SK-N-SH treated with all-trans-retinoic acid at 6 μM for 48 hours (cell line): ENCODE measurements at regions not wholly inside any gene's neighbourhood (a gene's known extent, or its start where the extent isn't known, plus 50 kb on each side); places are given as distances from the start of the nearest gene placed in this dataset.

Source experiments
- ARNTL ChIP-seq: fragments of 450-650 bp; formaldehyde crosslinking; IDR thresholded peaks from 2 replicates; pipeline ENCODE4 v1.5.0; 2020; ENCODE audit warnings: low read depth, mild to moderate bottlenecking, moderate library complexity, borderline replicate concordance
- BACH2 ChIP-seq: fragments of 250-450 bp; sonication (Bioruptor Pico); IDR thresholded peaks from 2 replicates; pipeline ENCODE4 v1.9.0; 2021; ENCODE audit warnings: mild to moderate bottlenecking, borderline replicate concordance
- GLIS3 ChIP-seq: fragments of 250-450 bp; sonication (Bioruptor Pico); IDR thresholded peaks from 2 replicates; pipeline ENCODE4 v1.5.0; 2020; ENCODE audit warnings: mild to moderate bottlenecking, moderate library complexity
- PPARA ChIP-seq: fragments of 250-450 bp; sonication (Bioruptor Pico); IDR thresholded peaks from 2 replicates; pipeline ENCODE4 v1.5.0; 2020; ENCODE audit warnings: mild to moderate bottlenecking, borderline replicate concordance
- SNAI2 ChIP-seq: fragments of 250-450 bp; sonication (Bioruptor Pico); IDR thresholded peaks from 2 replicates; pipeline ENCODE4 v1.5.0; 2020; ENCODE audit warnings: mild to moderate bottlenecking, moderate library complexity
- TCF4 ChIP-seq: fragments of 250-450 bp; sonication (Bioruptor Pico); IDR thresholded peaks from 2 replicates; pipeline ENCODE4 v1.8.0; 2021; ENCODE audit warnings: mild to moderate bottlenecking, moderate library complexity, borderline replicate concordance
- ZFP3 ChIP-seq: fragments of 250-450 bp; sonication (Bioruptor Pico); IDR thresholded peaks from 2 replicates; pipeline ENCODE4 v1.5.0; 2020; ENCODE audit warnings: mild to moderate bottlenecking, moderate library complexity
- ZFP30 ChIP-seq: fragments of 450-650 bp; formaldehyde crosslinking; IDR thresholded peaks from 2 replicates; pipeline ENCODE4 v1.5.0; 2022; ENCODE audit warnings: mild to moderate bottlenecking, moderate library complexity
- ZNF565 ChIP-seq: fragments of 450-650 bp; formaldehyde crosslinking; conservative IDR thresholded peaks from 2 replicates; pipeline ENCODE4 v1.5.0; 2020; ENCODE audit warnings: low read depth, mild to moderate bottlenecking, moderate library complexity
- ZNF8 ChIP-seq: fragments of 450-650 bp; formaldehyde crosslinking; IDR thresholded peaks from 2 replicates; pipeline ENCODE4 v1.5.0; 2020; ENCODE audit warnings: mild to moderate bottlenecking, moderate library complexity
- TF ChIP-seq, protein P1 (sequence below): fragments of 250-450 bp; sonication (Bioruptor Pico); IDR thresholded peaks from 2 replicates; pipeline ENCODE4 v1.8.0; 2020; ENCODE audit warnings: mild to moderate bottlenecking, moderate library complexity, borderline replicate concordance
- TF ChIP-seq, protein P2 (sequence below): fragments of 250-450 bp; sonication (Bioruptor Pico); IDR thresholded peaks from 2 replicates; pipeline ENCODE4 v1.5.0; 2020; ENCODE audit warnings: mild to moderate bottlenecking, moderate library complexity

DNA sequence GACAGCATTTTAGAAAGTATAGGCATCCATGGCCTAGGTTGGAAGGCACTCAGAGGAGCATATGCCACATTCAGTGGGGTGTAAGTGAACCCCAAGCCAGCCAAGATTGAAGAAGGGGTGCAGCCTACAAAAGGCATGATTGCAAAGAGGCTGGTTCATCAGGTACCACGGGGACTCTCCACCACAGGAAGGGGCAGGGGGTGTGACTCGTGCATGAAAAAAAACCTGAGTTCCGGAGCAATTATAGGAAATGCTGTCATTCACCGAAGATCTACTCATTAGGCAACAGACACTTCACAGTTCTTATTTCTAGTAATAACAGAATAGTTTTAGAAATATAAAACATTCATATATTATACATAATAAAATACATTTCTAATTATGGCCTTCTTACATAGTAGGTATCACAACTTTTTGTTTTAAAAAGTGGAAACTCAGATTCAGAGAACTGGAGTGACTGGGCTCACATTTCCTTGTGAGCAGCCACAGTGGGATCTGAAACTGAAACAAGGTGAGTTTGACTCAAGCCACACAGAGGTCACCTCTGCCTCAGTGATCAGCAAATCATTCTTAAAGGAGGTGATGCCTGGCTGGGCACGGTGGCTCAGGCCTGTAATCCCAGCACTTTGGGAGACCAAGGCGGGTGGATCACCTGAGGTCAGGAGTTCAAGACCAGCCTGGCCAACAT lies 188.4 kb upstream of the GYPC start:
- no peak for TF ChIP-seq SNAI2 (CRISPR knock-in tag)
- TF ChIP-seq, protein P1, sequence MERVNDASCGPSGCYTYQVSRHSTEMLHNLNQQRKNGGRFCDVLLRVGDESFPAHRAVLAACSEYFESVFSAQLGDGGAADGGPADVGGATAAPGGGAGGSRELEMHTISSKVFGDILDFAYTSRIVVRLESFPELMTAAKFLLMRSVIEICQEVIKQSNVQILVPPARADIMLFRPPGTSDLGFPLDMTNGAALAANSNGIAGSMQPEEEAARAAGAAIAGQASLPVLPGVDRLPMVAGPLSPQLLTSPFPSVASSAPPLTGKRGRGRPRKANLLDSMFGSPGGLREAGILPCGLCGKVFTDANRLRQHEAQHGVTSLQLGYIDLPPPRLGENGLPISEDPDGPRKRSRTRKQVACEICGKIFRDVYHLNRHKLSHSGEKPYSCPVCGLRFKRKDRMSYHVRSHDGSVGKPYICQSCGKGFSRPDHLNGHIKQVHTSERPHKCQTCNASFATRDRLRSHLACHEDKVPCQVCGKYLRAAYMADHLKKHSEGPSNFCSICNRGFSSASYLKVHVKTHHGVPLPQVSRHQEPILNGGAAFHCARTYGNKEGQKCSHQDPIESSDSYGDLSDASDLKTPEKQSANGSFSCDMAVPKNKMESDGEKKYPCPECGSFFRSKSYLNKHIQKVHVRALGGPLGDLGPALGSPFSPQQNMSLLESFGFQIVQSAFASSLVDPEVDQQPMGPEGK, result no peak
- no peak for TF ChIP-seq GLIS3 (CRISPR knock-in tag)
- TF ChIP-seq, protein P2, sequence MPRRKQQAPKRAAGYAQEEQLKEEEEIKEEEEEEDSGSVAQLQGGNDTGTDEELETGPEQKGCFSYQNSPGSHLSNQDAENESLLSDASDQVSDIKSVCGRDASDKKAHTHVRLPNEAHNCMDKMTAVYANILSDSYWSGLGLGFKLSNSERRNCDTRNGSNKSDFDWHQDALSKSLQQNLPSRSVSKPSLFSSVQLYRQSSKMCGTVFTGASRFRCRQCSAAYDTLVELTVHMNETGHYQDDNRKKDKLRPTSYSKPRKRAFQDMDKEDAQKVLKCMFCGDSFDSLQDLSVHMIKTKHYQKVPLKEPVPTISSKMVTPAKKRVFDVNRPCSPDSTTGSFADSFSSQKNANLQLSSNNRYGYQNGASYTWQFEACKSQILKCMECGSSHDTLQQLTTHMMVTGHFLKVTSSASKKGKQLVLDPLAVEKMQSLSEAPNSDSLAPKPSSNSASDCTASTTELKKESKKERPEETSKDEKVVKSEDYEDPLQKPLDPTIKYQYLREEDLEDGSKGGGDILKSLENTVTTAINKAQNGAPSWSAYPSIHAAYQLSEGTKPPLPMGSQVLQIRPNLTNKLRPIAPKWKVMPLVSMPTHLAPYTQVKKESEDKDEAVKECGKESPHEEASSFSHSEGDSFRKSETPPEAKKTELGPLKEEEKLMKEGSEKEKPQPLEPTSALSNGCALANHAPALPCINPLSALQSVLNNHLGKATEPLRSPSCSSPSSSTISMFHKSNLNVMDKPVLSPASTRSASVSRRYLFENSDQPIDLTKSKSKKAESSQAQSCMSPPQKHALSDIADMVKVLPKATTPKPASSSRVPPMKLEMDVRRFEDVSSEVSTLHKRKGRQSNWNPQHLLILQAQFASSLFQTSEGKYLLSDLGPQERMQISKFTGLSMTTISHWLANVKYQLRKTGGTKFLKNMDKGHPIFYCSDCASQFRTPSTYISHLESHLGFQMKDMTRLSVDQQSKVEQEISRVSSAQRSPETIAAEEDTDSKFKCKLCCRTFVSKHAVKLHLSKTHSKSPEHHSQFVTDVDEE (CRISPR knock-in tag), result no peak
- no peak for TF ChIP-seq PPARA
- TF ChIP-seq ZNF8 (CRISPR knock-in tag), result no peak
- TF ChIP-seq ZFP3 (CRISPR knock-in tag), result no peak
- no peak for TF ChIP-seq TCF4 (CRISPR knock-in tag)
- no peak for TF ChIP-seq ARNTL (CRISPR knock-in tag)
- no peak for TF ChIP-seq ZNF565 (CRISPR knock-in tag)
- no peak for TF ChIP-seq BACH2 (CRISPR knock-in tag)
- no peak for TF ChIP-seq ZFP30 (CRISPR knock-in tag)
